H1 (cell line): ENCODE measurements at regions not wholly inside any gene's neighbourhood (a gene's known extent, or its start where the extent isn't known, plus 50 kb on each side); places are given as distances from the start of the nearest gene placed in this dataset.

Experiments
- CTCF ChIA-PET: fragments of 300-600 bp; sonication (Branson Sonifier 250); formaldehyde crosslinking; loops from one replicate; lab custom pipeline; 2021; ENCODE audit not compliant: partially characterized antibody; lab: Charles Lee
- POLR2A ChIA-PET: fragments of 300-600 bp; sonication (Branson Sonifier 250); formaldehyde crosslinking; loops from one replicate; lab custom pipeline; 2021; ENCODE audit warnings: inconsistent platforms; ENCODE audit not compliant: partially characterized antibody; lab: Charles Lee
- DNase-seq, 2 experiments: peaks; one replicate each; pipeline versions ENCODE4 v3.0.0 to v3.0.0-alpha.2; 2010 to 2022; ENCODE audit warnings: low spot score in 2 of 2, low read depth in 1 of 2, mixed read lengths in 1 of 2
- FAIRE-seq: peaks from 2 replicates; lab custom pipeline; 2011; peaks lifted over from hg19 to GRCh38; lab: Jason Lieb, UNC
- H2AFZ ChIP-seq: 2 replicates; pipeline ENCODE4 v1.8.1; 2012; ENCODE audit warnings: low read length, inconsistent platforms
- H2AK5ac ChIP-seq: 2 replicates; pipeline ENCODE4 v1.6.1; 2013; ENCODE audit warnings: low read depth, low read length
- H2BK120ac ChIP-seq: replicated peaks from 2 replicates; pipeline ENCODE3; 2013; ENCODE audit warnings: low read depth, low read length, inconsistent platforms
- H2BK12ac ChIP-seq: 2 replicates; pipeline ENCODE4 v1.6.1; 2013; ENCODE audit warnings: low read depth, low read length
- H2BK15ac ChIP-seq: 2 replicates; pipeline ENCODE4 v1.6.1; 2013; ENCODE audit warnings: low read length
- H2BK20ac ChIP-seq: 2 replicates; pipeline ENCODE4 v1.6.1; 2013; ENCODE audit warnings: low read length
- H2BK5ac ChIP-seq: 2 replicates; pipeline ENCODE4 v1.6.1; 2013; ENCODE audit warnings: low read depth, low read length
- H3K14ac ChIP-seq: 2 replicates; pipeline ENCODE4 v1.6.1; 2013; ENCODE audit warnings: inconsistent platforms; ENCODE audit not compliant: insufficient read length
- H3K18ac ChIP-seq: 2 replicates; pipeline ENCODE4 v1.6.1; 2013; ENCODE audit warnings: low read length; ENCODE audit errors: extremely low read depth
- H3K23ac ChIP-seq: 2 replicates; pipeline ENCODE4 v1.6.1; 2013; ENCODE audit warnings: inconsistent platforms; ENCODE audit not compliant: insufficient read length
- H3K23me2 ChIP-seq: 2 replicates; pipeline ENCODE4 v1.6.1; 2013; ENCODE audit warnings: low read depth, low read length
- H3K27ac ChIP-seq: 2 replicates; pipeline ENCODE4 v1.6.1; 2011; ENCODE audit warnings: low read depth, low read length, inconsistent platforms
- H3K27me3 ChIP-seq, 4 experiments: replicated peaks in 1 of 4; 1 replicate in 1 of 4; 2 replicates in 3 of 4; pipeline versions ENCODE4 v1.6.1 to v1.8.1; 2011 to 2013; ENCODE audit warnings: low read length in 3 of 4, mild to moderate bottlenecking in 3 of 4, inconsistent platforms in 2 of 4, mixed read lengths in 2 of 4, moderate library complexity in 1 of 4; ENCODE audit not compliant: control insufficient read depth in 3 of 4, insufficient read depth in 3 of 4; ENCODE audit errors: extremely low read depth in 1 of 4
- H3K36me3 ChIP-seq, 4 experiments: 2 replicates each; pipeline versions ENCODE4 v1.6.1 to v1.8.1; 2011 to 2013; ENCODE audit warnings: mild to moderate bottlenecking in 4 of 4, low read length in 3 of 4, moderate library complexity in 2 of 4, control low read depth in 1 of 4, inconsistent platforms in 1 of 4; ENCODE audit not compliant: insufficient read depth in 4 of 4, control insufficient read depth in 2 of 4
- H3K4ac ChIP-seq: replicated peaks from 2 replicates; pipeline ENCODE3; 2013; ENCODE audit warnings: low read length, low read depth, mixed read lengths, inconsistent platforms; ENCODE audit not compliant: insufficient read length
- H3K4me1 ChIP-seq, 4 experiments: replicated peaks in 1 of 4; 1 replicate in 1 of 4; 2 replicates in 3 of 4; pipeline versions ENCODE4 v1.6.1 to v1.8.1; 2011 to 2013; ENCODE audit warnings: low read length in 3 of 4, inconsistent platforms in 2 of 4, mixed read lengths in 1 of 4; ENCODE audit not compliant: insufficient read depth in 4 of 4, control insufficient read depth in 3 of 4
- H3K4me2 ChIP-seq, 2 experiments: 2 replicates each; pipeline versions ENCODE4 v1.6.1 to v1.8.1; 2011 to 2013; ENCODE audit warnings: low read depth in 2 of 2, low read length in 2 of 2, control low read depth in 1 of 2, inconsistent platforms in 1 of 2, mild to moderate bottlenecking in 1 of 2; ENCODE audit not compliant: insufficient read depth in 1 of 2
- H3K4me3 ChIP-seq, 4 experiments: fragments of 200-600, 300-600 bp in 1 of 4; sonication (generic), shearing (Covaris generic), sonication (Bioruptor Twin) in 1 of 4; 2 replicates each; pipeline versions ENCODE4 v1.5.1 to v1.8.1; 2011 to 2016; ENCODE audit warnings: low read length in 4 of 4, low read depth in 3 of 4, control low read depth in 2 of 4, inconsistent platforms in 2 of 4, mild to moderate bottlenecking in 2 of 4, mixed read lengths in 1 of 4, moderate library complexity in 1 of 4; ENCODE audit not compliant: insufficient read depth in 2 of 4; ENCODE audit errors: extremely low read depth in 1 of 4
- H3K56ac ChIP-seq: replicated peaks from 2 replicates; pipeline ENCODE3; 2013; ENCODE audit warnings: low read depth, mild to moderate bottlenecking, mixed read lengths, low read length, inconsistent platforms; ENCODE audit not compliant: insufficient read length
- H3K79me1 ChIP-seq: 2 replicates; pipeline ENCODE4 v1.6.1; 2013; ENCODE audit warnings: low read depth, low read length, control low read depth
- H3K79me2 ChIP-seq, 2 experiments: 2 replicates each; pipeline versions ENCODE4 v1.6.1 to v1.8.1; 2012 to 2013; ENCODE audit warnings: low read length in 2 of 2, mild to moderate bottlenecking in 2 of 2, inconsistent platforms in 1 of 2; ENCODE audit not compliant: insufficient read depth in 2 of 2, control insufficient read depth in 1 of 2
- H3K9ac ChIP-seq, 4 experiments: replicated peaks in 1 of 4; 1 replicate in 1 of 4; 2 replicates in 3 of 4; pipeline versions ENCODE4 v1.6.1 to v1.8.1; 2011 to 2013; ENCODE audit warnings: low read depth in 3 of 4, low read length in 3 of 4, control low read depth in 2 of 4, mild to moderate bottlenecking in 2 of 4, moderate library complexity in 2 of 4, inconsistent platforms in 1 of 4; ENCODE audit errors: extremely low read depth in 1 of 4
- H3K9me3 ChIP-seq, 2 experiments: 2 replicates each; pipeline versions ENCODE4 v1.6.1 to v1.8.1; 2012 to 2013; ENCODE audit warnings: mild to moderate bottlenecking in 2 of 2, moderate library complexity in 2 of 2, control low read depth in 1 of 2, inconsistent platforms in 1 of 2, low read depth in 1 of 2, low read length in 1 of 2, mixed read lengths in 1 of 2; ENCODE audit not compliant: insufficient read depth in 2 of 2
- H4K20me1 ChIP-seq, 2 experiments: replicated peaks in 1 of 2; 2 replicates each; pipeline versions ENCODE3 to v1.8.1; 2011 to 2013; ENCODE audit warnings: inconsistent platforms in 2 of 2, low read length in 2 of 2, mild to moderate bottlenecking in 1 of 2; ENCODE audit not compliant: insufficient read depth in 2 of 2, control insufficient read depth in 1 of 2
- H4K5ac ChIP-seq: 2 replicates; pipeline ENCODE4 v1.6.1; 2013; ENCODE audit warnings: low read length, low read depth, mixed read lengths, inconsistent platforms; ENCODE audit not compliant: insufficient read length
- H4K8ac ChIP-seq: 2 replicates; pipeline ENCODE4 v1.8.0; 2013; ENCODE audit warnings: mild to moderate bottlenecking, moderate library complexity, low read length, inconsistent platforms; ENCODE audit not compliant: insufficient read depth; ENCODE audit errors: extremely low read depth
- H4K91ac ChIP-seq: replicated peaks from 2 replicates; pipeline ENCODE3; 2013; ENCODE audit warnings: low read length, mixed read lengths, inconsistent platforms; ENCODE audit not compliant: insufficient read length
- ASH2L ChIP-seq: fragments of 200-600, 300-600 bp; sonication (generic); IDR thresholded peaks from one replicate; pipeline ENCODE4 v1.7.1; 2017; ENCODE audit warnings: low read length
- BACH1 ChIP-seq: IDR thresholded peaks from 2 replicates; pipeline ENCODE4 v1.6.1; 2012; ENCODE audit warnings: low read length, improper control_type of control experiment
- CEBPB ChIP-seq: IDR thresholded peaks from 2 replicates; pipeline ENCODE4 v1.6.1; 2012; ENCODE audit warnings: low read depth, low read length
- CHD1 ChIP-seq: IDR thresholded peaks from 2 replicates; pipeline ENCODE4 v1.6.1; 2012; ENCODE audit warnings: low read depth, low read length, improper control_type of control experiment
- GABPA ChIP-seq: IDR thresholded peaks from 2 replicates; pipeline ENCODE4 v1.6.1; 2011; ENCODE audit warnings: mild to moderate bottlenecking, low read length, moderate library complexity, borderline replicate concordance; ENCODE audit not compliant: insufficient read depth
- KDM4A ChIP-seq: IDR thresholded peaks from one replicate; pipeline ENCODE4 v1.7.1; 2012; ENCODE audit warnings: low read depth, mild to moderate bottlenecking, moderate library complexity, low read length, inconsistent platforms; ENCODE audit not compliant: severe bottlenecking
- KDM5A ChIP-seq: fragments of 200-600 bp; IDR thresholded peaks from 2 replicates; pipeline ENCODE4 v1.7.1; 2012; ENCODE audit warnings: mild to moderate bottlenecking, low read length, inconsistent platforms, mixed read lengths
- NRF1 ChIP-seq: IDR thresholded peaks from 2 replicates; pipeline ENCODE4 v1.6.1; 2011; ENCODE audit warnings: mild to moderate bottlenecking, low read depth, low read length, improper control_type of control experiment
- POLR2A ChIP-seq, 2 experiments: IDR thresholded peaks; 1 replicate in 1 of 2; 2 replicates in 1 of 2; pipeline ENCODE4 v1.6.1; 2011; ENCODE audit warnings: low read depth in 2 of 2, low read length in 2 of 2, mild to moderate bottlenecking in 2 of 2; ENCODE audit errors: control extremely low read depth in 1 of 2
- RBBP5 ChIP-seq: IDR thresholded peaks from 2 replicates; pipeline ENCODE4 v1.7.1; 2012; ENCODE audit warnings: low read depth, mild to moderate bottlenecking, inconsistent platforms, low read length, moderate library complexity, borderline replicate concordance
- SP1 ChIP-seq: IDR thresholded peaks from 2 replicates; pipeline ENCODE4 v1.6.1; 2011; ENCODE audit warnings: low read depth, low read length
- SP4 ChIP-seq: IDR thresholded peaks from 2 replicates; pipeline ENCODE4 v1.6.1; 2012; ENCODE audit warnings: low read length, inconsistent platforms
- SUZ12 ChIP-seq: fragments of 200-600 bp; sonication (generic); IDR thresholded peaks from 2 replicates; pipeline ENCODE4 v1.6.1; 2012; ENCODE audit warnings: mild to moderate bottlenecking, inconsistent platforms, low read length, moderate library complexity, mixed read lengths
- TAF1 ChIP-seq: IDR thresholded peaks from 2 replicates; pipeline ENCODE4 v1.6.1; 2011; ENCODE audit warnings: mild to moderate bottlenecking, low read depth, low read length
- WGBS, 2 experiments: shearing (Covaris generic) in 1 of 2; methylation state at CpG; one replicate each; pipeline versions ENCODE4 v1.1.6 to v1.1.7; 2013 to 2015; ENCODE audit warnings: low lambda C conversion rate in 2 of 2, mixed read lengths in 2 of 2, inconsistent platforms in 1 of 2, low coverage in 1 of 2, missing lambda C conversion rate in 1 of 2; ENCODE audit not compliant: insufficient replicate concordance in 2 of 2, insufficient coverage in 1 of 2, insufficient read length in 1 of 2; ENCODE audit errors: extremely low coverage in 1 of 2, missing lambda C conversion rate in 1 of 2; 5-methylcytosine and 5-hydroxymethylcytosine counted together

DNA sequence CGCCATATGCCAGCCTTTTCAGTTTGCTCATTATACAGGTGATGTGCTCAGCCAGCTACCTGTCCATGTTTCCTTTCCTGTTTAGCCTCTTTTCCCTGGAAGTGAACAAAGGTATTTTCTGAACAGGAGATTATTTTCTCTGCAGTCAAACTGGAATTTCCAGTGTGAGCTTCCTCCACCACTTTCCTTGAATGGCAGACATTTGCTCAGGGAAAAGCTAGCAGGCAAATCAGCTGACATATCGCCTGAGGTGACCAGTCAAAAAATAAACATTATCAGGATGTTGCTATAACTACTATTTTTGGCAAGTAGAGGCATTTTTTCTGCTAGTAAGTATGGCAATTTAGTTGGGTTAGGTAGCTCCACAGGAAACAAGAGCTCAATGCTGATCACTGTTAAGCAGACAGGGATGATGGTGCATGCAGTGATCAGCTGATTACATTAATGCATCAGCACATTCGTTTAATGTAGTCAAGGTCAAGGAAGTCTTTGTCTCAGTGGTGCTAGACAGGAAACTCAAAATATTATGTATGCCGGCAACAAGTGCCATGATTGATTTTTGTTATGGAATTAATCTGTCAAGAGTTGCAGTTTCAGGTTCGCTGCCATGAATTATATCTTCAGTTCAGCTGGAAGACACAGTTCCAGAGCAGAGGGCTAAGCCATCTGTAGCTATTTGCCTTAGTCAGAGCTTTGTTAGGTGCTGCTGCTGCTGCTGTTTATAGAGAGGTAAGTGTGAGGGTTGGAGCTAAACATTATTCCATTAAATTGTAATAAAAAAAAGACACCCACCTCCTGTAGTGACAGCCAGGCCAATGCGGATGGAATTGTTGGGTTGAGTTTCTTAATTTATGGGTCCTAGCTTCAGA lies 179.7 kb upstream of the ST6GALNAC5 start:
- Histone ChIP-seq H4K5ac (no peak overlapping the region), H3K36me3 (no peaks in the 10 kb centered on the region), H3K4me2 (no peak overlapping the region), H2BK12ac (no peak overlapping the region), H3K23me2 (no peaks in the 10 kb centered on the region), H4K8ac (no peak overlapping the region), H3K4me3 (no peak overlapping the region), H3K56ac (no peak overlapping the region), H3K18ac (no peak overlapping the region), H3K27me3 (no peaks in the 10 kb centered on the region; a peak in 1 of 7 replicates), H3K27ac (no peak overlapping the region), H3K79me1 (no peaks in the 10 kb centered on the region), H2BK15ac (no peak overlapping the region), H2BK5ac (no peak overlapping the region), H3K4me1 (no peaks in the 10 kb centered on the region), H4K91ac (no peak overlapping the region), H3K9ac (no peak overlapping the region), H2AFZ (no peak overlapping the region; the same call in 1 of the 2 replicates), H2BK20ac (no peak overlapping the region), H3K79me2 (no peaks in the 10 kb centered on the region), H3K4ac (no peak overlapping the region), H4K20me1 (no peaks in the 10 kb centered on the region), H2BK120ac (no peak overlapping the region), H3K14ac (no peak overlapping the region), H3K23ac (no peak overlapping the region), H2AK5ac (no peak overlapping the region), H3K9me3 (no peaks in the 10 kb centered on the region)
- ChIA-PET CTCF (no interaction called here), POLR2A (no interaction called here)
- FAIRE-seq = no peak
- WGBS, 2 experiments = 77% methylated on average over 6 of the region's 6 CpGs; no CpG with 5 or more reads in 1 of the 2 experiments
- no peak for DNase-seq
- TF ChIP-seq SP4 (no peak), GABPA (no peak), CEBPB (no peak), RBBP5 (no peak), TAF1 (no peak), BACH1 (no peak), NRF1 (no peak), CHD1 (no peak), ASH2L (no peak), POLR2A (IDR thresholded peaks at IDR 0.05; ENCODE audit: control extremely low read depth in 1 of 2, low read depth in 2 of 2, low read length in 2 of 2) (no peak), SP1 (no peak), KDM4A (no peak), SUZ12 (no peak), KDM5A (no peak)
